SH-SY5Y (cell line): ENCODE measurements at regions not wholly inside any gene's neighbourhood (a gene's known extent, or its start where the extent isn't known, plus 50 kb on each side); places are given as distances from the start of the nearest gene placed in this dataset.

Experiments
- GATA2 ChIP-seq: IDR thresholded peaks from 2 replicates; pipeline ENCODE4 v1.6.1; 2011; ENCODE audit warnings: mild to moderate bottlenecking, low read depth, low read length
- GATA3 ChIP-seq: IDR thresholded peaks from 2 replicates; pipeline ENCODE4 v1.6.1; 2011; ENCODE audit warnings: low read depth, mild to moderate bottlenecking, low read length, moderate library complexity

DNA sequence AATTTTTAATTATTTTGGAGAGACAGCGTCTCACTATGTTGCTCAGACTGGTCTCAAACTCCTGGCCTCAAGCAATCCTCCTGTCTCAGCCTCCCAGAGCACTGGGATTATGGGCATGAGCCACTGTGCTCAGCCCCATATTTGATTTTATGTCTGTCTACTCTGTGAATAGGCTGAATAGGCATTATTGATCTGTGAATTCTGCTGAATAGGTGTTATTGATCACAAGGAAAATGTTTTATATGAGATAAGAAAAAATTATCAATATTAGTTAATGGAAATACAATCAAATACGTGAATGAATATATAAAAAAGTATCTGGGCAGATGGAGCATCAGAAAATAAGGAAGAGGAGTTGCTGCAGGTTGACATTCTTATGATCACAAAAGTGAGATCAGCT, 483.4 kb upstream of the LARGE1 start:
- TF ChIP-seq GATA2 (no peak), GATA3 (no peak)
